HCT116 (cell line): ENCODE measurements at regions not wholly inside any gene's neighbourhood (a gene's known extent, or its start where the extent isn't known, plus 50 kb on each side); places are given as distances from the start of the nearest gene placed in this dataset.

Source experiments
- CEBPB ChIP-seq: IDR thresholded peaks from 2 replicates; pipeline ENCODE4 v1.6.1; 2012; ENCODE audit warnings: low read depth
- EZH2 ChIP-seq: fragments of 200-600 bp; sonication (generic); IDR thresholded peaks from 2 replicates; pipeline ENCODE4 v1.6.1; 2017; ENCODE audit warnings: antibody characterized with exemption, mixed run types
- JUND ChIP-seq: IDR thresholded peaks from 2 replicates; pipeline ENCODE4 v1.6.1; 2012
- POLR2A ChIP-seq: IDR thresholded peaks from 2 replicates; pipeline ENCODE4 v1.7.0; 2011; ENCODE audit warnings: borderline replicate concordance; ENCODE audit not compliant: insufficient read depth, insufficient read length; ENCODE audit errors: extremely low read depth
- POLR2AphosphoS5 ChIP-seq: IDR thresholded peaks from 2 replicates; pipeline ENCODE4 v1.6.1; 2011; ENCODE audit warnings: mild to moderate bottlenecking, low read depth, low read length, moderate library complexity
- SIN3A ChIP-seq: IDR thresholded peaks from 2 replicates; pipeline ENCODE4 v1.6.1; 2012; ENCODE audit warnings: low read depth
- YY1 ChIP-seq: IDR thresholded peaks from 2 replicates; pipeline ENCODE4 v1.6.1; 2011; ENCODE audit warnings: low read length, low read depth, moderate library complexity, mild to moderate bottlenecking; ENCODE audit not compliant: insufficient replicate concordance; ENCODE audit errors: extremely low read depth
- ZNF274 ChIP-seq: fragments of 200-500 bp; sonication (Bioruptor generic); IDR thresholded peaks from 2 replicates; pipeline ENCODE4 v1.6.1; 2014; ENCODE audit warnings: mild to moderate bottlenecking, low read depth, low read length, inconsistent platforms
- TF ChIP-seq, protein P1 (sequence below), 3 experiments: fragments of 200-600 bp in 1 of 3; sonication (generic) in 1 of 3; IDR thresholded peaks in 2 of 3; conservative IDR thresholded peaks in 1 of 3; 2 replicates each; pipeline ENCODE4 v1.5.1; 2012 to 2017; ENCODE audit warnings: low read depth in 2 of 3, low read length in 2 of 3, antibody characterized with exemption in 1 of 3, borderline replicate concordance in 1 of 3, control low read depth in 1 of 3, mild to moderate bottlenecking in 1 of 3, mixed read lengths in 1 of 3, mixed run types in 1 of 3, moderate library complexity in 1 of 3; ENCODE audit not compliant: insufficient read depth in 1 of 3
- TF ChIP-seq, protein P2 (sequence below): IDR thresholded peaks from 2 replicates; pipeline ENCODE4 v1.6.1; 2012; ENCODE audit warnings: low read depth
- TF ChIP-seq, protein P3 (sequence below): IDR thresholded peaks from 2 replicates; pipeline ENCODE4 v1.6.1; 2011; ENCODE audit warnings: mild to moderate bottlenecking, low read length, moderate library complexity; ENCODE audit not compliant: insufficient replicate concordance; ENCODE audit errors: extremely low read depth
- TF ChIP-seq, protein P4 (sequence below): IDR thresholded peaks from 2 replicates; pipeline ENCODE4 v1.6.1; 2012

DNA sequence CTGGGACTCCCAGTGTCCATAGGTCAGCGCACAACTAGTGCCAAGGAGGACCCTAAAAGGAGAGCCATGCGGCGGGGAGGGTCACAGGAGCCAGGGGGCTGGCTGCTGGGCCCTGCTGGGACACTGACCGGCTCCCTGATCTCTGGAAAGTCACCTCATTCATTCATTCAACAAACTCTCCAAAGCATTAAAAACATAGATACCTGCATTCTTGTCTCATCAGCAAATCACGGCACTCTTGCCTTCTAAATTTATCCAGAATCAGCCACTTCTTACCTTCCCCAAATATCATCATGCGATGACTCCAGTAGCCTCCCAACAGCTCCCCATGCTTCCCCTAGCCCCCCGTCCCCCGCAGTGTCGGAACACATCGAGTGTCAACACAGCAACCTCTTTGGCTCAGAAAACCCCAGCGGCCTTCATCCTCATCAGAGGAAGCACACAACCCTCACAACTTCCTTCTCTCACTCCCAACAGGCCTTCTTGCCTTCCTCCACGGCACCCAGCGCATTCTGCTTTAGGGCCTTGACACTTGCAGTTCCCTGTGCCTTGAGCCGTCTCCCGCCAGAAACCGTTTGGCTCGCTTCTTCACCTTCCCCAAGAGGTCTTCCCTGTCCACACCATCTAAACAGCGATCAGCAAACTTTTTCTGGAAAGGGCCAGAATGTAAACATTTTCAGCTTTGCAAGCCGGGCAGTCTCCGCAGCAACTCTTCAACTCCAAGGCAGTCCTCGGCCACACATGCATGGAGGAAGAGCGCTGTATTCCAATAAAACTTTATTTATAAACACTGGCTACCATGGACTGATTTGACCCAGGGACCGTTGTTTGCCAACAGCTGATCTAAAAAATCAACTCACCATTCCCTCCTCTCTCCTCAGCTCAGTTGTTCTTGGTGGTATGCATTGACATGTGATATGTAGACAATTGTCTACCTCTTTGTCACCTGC is 119.5 kb upstream of the TNRC6C start:
- TF ChIP-seq SIN3A (no peak), POLR2A (no peak), EZH2 (no peak), ZNF274 (no peak), POLR2AphosphoS5 (no peak), YY1 (no peak), JUND (no peak), CEBPB (no peak)
- TF ChIP-seq, protein P1, sequence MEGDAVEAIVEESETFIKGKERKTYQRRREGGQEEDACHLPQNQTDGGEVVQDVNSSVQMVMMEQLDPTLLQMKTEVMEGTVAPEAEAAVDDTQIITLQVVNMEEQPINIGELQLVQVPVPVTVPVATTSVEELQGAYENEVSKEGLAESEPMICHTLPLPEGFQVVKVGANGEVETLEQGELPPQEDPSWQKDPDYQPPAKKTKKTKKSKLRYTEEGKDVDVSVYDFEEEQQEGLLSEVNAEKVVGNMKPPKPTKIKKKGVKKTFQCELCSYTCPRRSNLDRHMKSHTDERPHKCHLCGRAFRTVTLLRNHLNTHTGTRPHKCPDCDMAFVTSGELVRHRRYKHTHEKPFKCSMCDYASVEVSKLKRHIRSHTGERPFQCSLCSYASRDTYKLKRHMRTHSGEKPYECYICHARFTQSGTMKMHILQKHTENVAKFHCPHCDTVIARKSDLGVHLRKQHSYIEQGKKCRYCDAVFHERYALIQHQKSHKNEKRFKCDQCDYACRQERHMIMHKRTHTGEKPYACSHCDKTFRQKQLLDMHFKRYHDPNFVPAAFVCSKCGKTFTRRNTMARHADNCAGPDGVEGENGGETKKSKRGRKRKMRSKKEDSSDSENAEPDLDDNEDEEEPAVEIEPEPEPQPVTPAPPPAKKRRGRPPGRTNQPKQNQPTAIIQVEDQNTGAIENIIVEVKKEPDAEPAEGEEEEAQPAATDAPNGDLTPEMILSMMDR (IDR thresholded peaks at IDR 0.05 in 2 of 3, conservative IDR thresholded peaks at IDR 0.05 in 1 of 3; ENCODE audit: borderline replicate concordance in 1 of 3, insufficient read depth in 1 of 3, low read depth in 2 of 3, low read length in 2 of 3) = no peak
- TF ChIP-seq, protein P2, sequence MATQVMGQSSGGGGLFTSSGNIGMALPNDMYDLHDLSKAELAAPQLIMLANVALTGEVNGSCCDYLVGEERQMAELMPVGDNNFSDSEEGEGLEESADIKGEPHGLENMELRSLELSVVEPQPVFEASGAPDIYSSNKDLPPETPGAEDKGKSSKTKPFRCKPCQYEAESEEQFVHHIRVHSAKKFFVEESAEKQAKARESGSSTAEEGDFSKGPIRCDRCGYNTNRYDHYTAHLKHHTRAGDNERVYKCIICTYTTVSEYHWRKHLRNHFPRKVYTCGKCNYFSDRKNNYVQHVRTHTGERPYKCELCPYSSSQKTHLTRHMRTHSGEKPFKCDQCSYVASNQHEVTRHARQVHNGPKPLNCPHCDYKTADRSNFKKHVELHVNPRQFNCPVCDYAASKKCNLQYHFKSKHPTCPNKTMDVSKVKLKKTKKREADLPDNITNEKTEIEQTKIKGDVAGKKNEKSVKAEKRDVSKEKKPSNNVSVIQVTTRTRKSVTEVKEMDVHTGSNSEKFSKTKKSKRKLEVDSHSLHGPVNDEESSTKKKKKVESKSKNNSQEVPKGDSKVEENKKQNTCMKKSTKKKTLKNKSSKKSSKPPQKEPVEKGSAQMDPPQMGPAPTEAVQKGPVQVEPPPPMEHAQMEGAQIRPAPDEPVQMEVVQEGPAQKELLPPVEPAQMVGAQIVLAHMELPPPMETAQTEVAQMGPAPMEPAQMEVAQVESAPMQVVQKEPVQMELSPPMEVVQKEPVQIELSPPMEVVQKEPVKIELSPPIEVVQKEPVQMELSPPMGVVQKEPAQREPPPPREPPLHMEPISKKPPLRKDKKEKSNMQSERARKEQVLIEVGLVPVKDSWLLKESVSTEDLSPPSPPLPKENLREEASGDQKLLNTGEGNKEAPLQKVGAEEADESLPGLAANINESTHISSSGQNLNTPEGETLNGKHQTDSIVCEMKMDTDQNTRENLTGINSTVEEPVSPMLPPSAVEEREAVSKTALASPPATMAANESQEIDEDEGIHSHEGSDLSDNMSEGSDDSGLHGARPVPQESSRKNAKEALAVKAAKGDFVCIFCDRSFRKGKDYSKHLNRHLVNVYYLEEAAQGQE = no peak
- TF ChIP-seq, protein P3, sequence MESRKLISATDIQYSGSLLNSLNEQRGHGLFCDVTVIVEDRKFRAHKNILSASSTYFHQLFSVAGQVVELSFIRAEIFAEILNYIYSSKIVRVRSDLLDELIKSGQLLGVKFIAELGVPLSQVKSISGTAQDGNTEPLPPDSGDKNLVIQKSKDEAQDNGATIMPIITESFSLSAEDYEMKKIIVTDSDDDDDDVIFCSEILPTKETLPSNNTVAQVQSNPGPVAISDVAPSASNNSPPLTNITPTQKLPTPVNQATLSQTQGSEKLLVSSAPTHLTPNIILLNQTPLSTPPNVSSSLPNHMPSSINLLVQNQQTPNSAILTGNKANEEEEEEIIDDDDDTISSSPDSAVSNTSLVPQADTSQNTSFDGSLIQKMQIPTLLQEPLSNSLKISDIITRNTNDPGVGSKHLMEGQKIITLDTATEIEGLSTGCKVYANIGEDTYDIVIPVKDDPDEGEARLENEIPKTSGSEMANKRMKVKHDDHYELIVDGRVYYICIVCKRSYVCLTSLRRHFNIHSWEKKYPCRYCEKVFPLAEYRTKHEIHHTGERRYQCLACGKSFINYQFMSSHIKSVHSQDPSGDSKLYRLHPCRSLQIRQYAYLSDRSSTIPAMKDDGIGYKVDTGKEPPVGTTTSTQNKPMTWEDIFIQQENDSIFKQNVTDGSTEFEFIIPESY = no peak
- TF ChIP-seq, protein P4, sequence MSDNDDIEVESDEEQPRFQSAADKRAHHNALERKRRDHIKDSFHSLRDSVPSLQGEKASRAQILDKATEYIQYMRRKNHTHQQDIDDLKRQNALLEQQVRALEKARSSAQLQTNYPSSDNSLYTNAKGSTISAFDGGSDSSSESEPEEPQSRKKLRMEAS = no peak
